GM12878 (cell line): ENCODE measurements at regions not wholly inside any gene's neighbourhood (a gene's known extent, or its start where the extent isn't known, plus 50 kb on each side); places are given as distances from the start of the nearest gene placed in this dataset.

Experiments
- CBFB ChIP-seq: IDR thresholded peaks from 2 replicates; pipeline ENCODE4 v1.6.1; 2016; ENCODE audit warnings: antibody characterized with exemption, low read depth
- CTCF ChIP-seq, 3 experiments: IDR thresholded peaks in 2 of 3; conservative IDR thresholded peaks in 1 of 3; 2 replicates each; pipeline ENCODE4 v1.5.1; 2011; ENCODE audit warnings: low read depth in 3 of 3, low read length in 3 of 3, mild to moderate bottlenecking in 3 of 3, control low read depth in 2 of 3, moderate library complexity in 2 of 3, inconsistent platforms in 1 of 3, mixed read lengths in 1 of 3; ENCODE audit not compliant: control insufficient read depth in 2 of 3, insufficient read depth in 1 of 3; ENCODE audit errors: extremely low read depth in 1 of 3
- POLR2A ChIP-seq: IDR thresholded peaks from 2 replicates; pipeline ENCODE4 v1.6.1; 2011; ENCODE audit warnings: low read depth, mild to moderate bottlenecking, low read length
- SP1 ChIP-seq: IDR thresholded peaks from one replicate; pipeline ENCODE4 v1.6.1; 2011; ENCODE audit warnings: low read depth, low read length
- SRF ChIP-seq, 2 experiments: IDR thresholded peaks; 2 replicates each; pipeline ENCODE4 v1.6.1; 2011; ENCODE audit warnings: low read depth in 2 of 2, low read length in 2 of 2, mild to moderate bottlenecking in 1 of 2, moderate library complexity in 1 of 2
- STAT3 ChIP-seq: IDR thresholded peaks from 2 replicates; pipeline ENCODE4 v1.6.1; 2011; ENCODE audit warnings: low read depth, low read length, improper control_type of control experiment
- ZBED1 ChIP-seq: IDR thresholded peaks from 2 replicates; pipeline ENCODE4 v1.6.1; 2016; ENCODE audit warnings: borderline replicate concordance

GRCh38 chr9:108351571-108351970 lies 504.2 kb downstream of the ACTL7B start:
- TF ChIP-seq CBFB (no peak), CTCF (IDR thresholded peaks at IDR 0.05 in 2 of 3, conservative IDR thresholded peaks at IDR 0.05 in 1 of 3; ENCODE audit: control insufficient read depth in 2 of 3, extremely low read depth in 1 of 3, insufficient read depth in 1 of 3, low read depth in 3 of 3, low read length in 3 of 3) (no peak), SRF (IDR thresholded peaks at IDR 0.05; ENCODE audit: low read depth in 2 of 2, low read length in 2 of 2) (no peak), SP1 (no peak), STAT3 (no peak), ZBED1 (no peak), POLR2A (no peak)
